Natural killer cell (primary cell): ENCODE measurements at regions not wholly inside any gene's neighbourhood (a gene's known extent, or its start where the extent isn't known, plus 50 kb on each side); places are given as distances from the start of the nearest gene placed in this dataset.

Experiments used
- ATAC-seq, 3 donors: fragments of 150-1000 bp in 2 of 3; fragments of 200-7000 bp in 1 of 3; cut with Tn5 transposase; 1 replicate in 1 of 3; 2 replicates in 2 of 3; pipeline ENCODE4 v1.10.0; 2021; ENCODE audit warnings: mild to moderate bottlenecking in 2 of 3, moderate library complexity in 2 of 3
- DNase-seq, 2 donors: peaks; one replicate each; pipeline versions ENCODE4 v3.0.0 to v3.0.0-alpha.2; 2013 to 2021; ENCODE audit warnings: mixed read lengths in 1 of 2
- H3K27ac ChIP-seq: one replicate; pipeline ENCODE4 v1.5.1; 2013; ENCODE audit warnings: mild to moderate bottlenecking, low read length
- H3K27me3 ChIP-seq: one replicate; pipeline ENCODE4 v1.6.1; 2013; ENCODE audit warnings: low read length; ENCODE audit not compliant: control insufficient read depth, insufficient read depth
- H3K36me3 ChIP-seq: one replicate; pipeline ENCODE4 v1.6.1; 2013; ENCODE audit warnings: low read length; ENCODE audit not compliant: control insufficient read depth, insufficient read depth
- H3K4me1 ChIP-seq: one replicate; pipeline ENCODE4 v1.6.1; 2013; ENCODE audit warnings: low read length; ENCODE audit not compliant: control insufficient read depth, insufficient read depth
- H3K4me3 ChIP-seq: one replicate; pipeline ENCODE4 v1.5.1; 2013; ENCODE audit warnings: low read length
- H3K9me3 ChIP-seq: one replicate; pipeline ENCODE4 v1.6.1; 2013; ENCODE audit warnings: low read length; ENCODE audit not compliant: control insufficient read depth, insufficient read depth
- H3K27ac Mint-ChIP-seq, 2 donors: one replicate each; pipeline ENCODE4 v1.8.0; 2022; ENCODE audit warnings: mild to moderate bottlenecking in 2 of 2, mixed read lengths in 2 of 2, moderate library complexity in 1 of 2
- H3K27me3 Mint-ChIP-seq, 2 donors: one replicate each; pipeline ENCODE4 v1.8.0; 2022; ENCODE audit warnings: low read depth in 2 of 2, mixed read lengths in 2 of 2
- H3K36me3 Mint-ChIP-seq: one replicate; pipeline ENCODE4 v1.8.0; 2022; ENCODE audit warnings: mixed read lengths
- H3K4me1 Mint-ChIP-seq, 2 donors: one replicate each; pipeline ENCODE4 v1.8.0; 2022; ENCODE audit warnings: mixed read lengths in 2 of 2
- H3K4me3 Mint-ChIP-seq: one replicate; pipeline ENCODE4 v1.8.0; 2022; ENCODE audit warnings: mild to moderate bottlenecking, moderate library complexity, mixed read lengths
- H3K9me3 Mint-ChIP-seq, 2 donors: one replicate each; pipeline ENCODE4 v1.8.0; 2022; ENCODE audit warnings: mixed read lengths in 2 of 2
- CTCF ChIP-seq: fragments of 200-600 bp; IDR thresholded peaks from one replicate; pipeline ENCODE4 v1.8.0; 2022; ENCODE audit warnings: antibody characterized with exemption
- WGBS: methylation state at CpG from one replicate; pipeline ENCODE4 v1.1.7; 2013; ENCODE audit warnings: missing lambda C conversion rate; ENCODE audit not compliant: insufficient coverage; 5-methylcytosine and 5-hydroxymethylcytosine counted together
- intact Hi-C: fragments of 100-400 bp; cut with micrococcal nuclease; formaldehyde crosslinking; loops from one replicate; pipeline ENCODE4 v1.14.2; 2022

GRCh38 chr10:52952391-52953055 is 179.9 kb upstream of the MBL2 start:
- Mint-ChIP-seq H3K4me3 (no peak overlapping the region), H3K27ac (no peak overlapping the region), H3K27me3 (no peaks in the 10 kb centered on the region), H3K4me1 (no peaks in the 10 kb centered on the region), H3K36me3 (no peaks in the 10 kb centered on the region), H3K9me3 (peaks cover 2 to 5% of the 10 kb centered on the region in 2 donors)
- DNase-seq (no peak), ATAC-seq (no peak)
- H3K27ac ChIP-seq: no peak overlapping the region
- no peaks in the 10 kb centered on the region for H3K4me1 ChIP-seq
- no peak overlapping the region for H3K4me3 ChIP-seq
- intact Hi-C loops: no loop called here
- H3K36me3 ChIP-seq: no peaks in the 10 kb centered on the region
- peaks cover 4% of the 10 kb centered on the region for H3K9me3 ChIP-seq
- H3K27me3 ChIP-seq: no peaks in the 10 kb centered on the region
- TF ChIP-seq CTCF: no peak
- WGBS: 85% methylated on average over 9 of the region's 9 CpGs

DNA sequence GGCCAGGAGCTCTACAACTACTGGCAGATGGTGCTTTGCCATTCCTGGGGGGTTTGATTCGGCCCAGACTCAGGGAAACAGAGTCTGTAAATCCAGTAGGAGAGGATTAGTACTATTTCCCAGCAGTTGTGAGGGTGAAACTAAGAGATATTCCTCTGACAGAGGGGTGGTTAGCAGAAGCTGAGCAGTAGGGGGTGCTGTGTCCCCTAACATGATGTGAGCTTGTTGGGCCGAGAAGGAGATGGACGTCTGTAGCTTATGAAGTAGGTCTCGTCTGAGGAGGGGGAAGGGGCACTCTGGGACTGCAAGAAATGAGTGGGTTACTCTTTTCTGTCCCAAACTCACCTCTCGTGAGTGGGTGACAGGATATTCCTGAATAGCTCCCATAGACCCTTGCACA is 179.2 kb upstream of the MBL2 start:
- peaks cover 4% of the 10 kb centered on the region for H3K9me3 ChIP-seq
- DNase-seq (no peak), ATAC-seq (peak in 1 of 3 donors; percentile 32)
- Mint-ChIP-seq H3K4me3 (no peak overlapping the region), H3K9me3 (peaks cover 2 to 5% of the 10 kb centered on the region in 2 donors), H3K27me3 (no peaks in the 10 kb centered on the region), H3K27ac (no peak overlapping the region), H3K4me1 (no peaks in the 10 kb centered on the region), H3K36me3 (no peaks in the 10 kb centered on the region)
- intact Hi-C loops: no loop called here
- H3K4me1 ChIP-seq: no peaks in the 10 kb centered on the region
- WGBS: 20% methylated on average over 5 of the region's 5 CpGs
- H3K36me3 ChIP-seq: no peaks in the 10 kb centered on the region
- no peak overlapping the region for H3K4me3 ChIP-seq
- no peaks in the 10 kb centered on the region for H3K27me3 ChIP-seq
- TF ChIP-seq CTCF: no peak
- no peak overlapping the region for H3K27ac ChIP-seq

DNA sequence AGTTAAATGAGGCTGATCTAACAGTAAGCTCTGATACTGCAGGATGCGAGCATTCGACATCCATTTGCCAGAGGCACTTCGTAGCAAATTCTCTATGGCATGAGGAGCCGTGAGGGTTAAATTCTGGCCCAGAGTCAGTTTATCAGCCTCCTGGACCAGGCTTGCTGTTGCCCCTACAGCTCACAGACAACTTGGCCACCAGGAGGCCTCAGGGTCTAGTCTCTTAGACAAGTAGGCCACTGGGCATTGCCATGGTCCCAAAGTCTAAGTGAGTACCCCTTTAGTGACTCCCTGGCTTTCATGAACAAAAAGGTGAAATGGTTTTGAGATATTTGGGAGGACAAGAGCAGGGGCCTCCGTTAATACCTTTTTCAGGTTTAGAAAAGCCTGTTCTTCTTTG is 178.0 kb upstream of the MBL2 start:
- ATAC-seq (no peak), DNase-seq (no peak)
- peaks cover 4% of the 10 kb centered on the region for H3K9me3 ChIP-seq
- Mint-ChIP-seq H3K27me3 (no peaks in the 10 kb centered on the region), H3K4me3 (no peak overlapping the region), H3K4me1 (no peaks in the 10 kb centered on the region), H3K36me3 (no peaks in the 10 kb centered on the region), H3K9me3 (peaks cover 2 to 5% of the 10 kb centered on the region in 2 donors), H3K27ac (no peak overlapping the region)
- no peaks in the 10 kb centered on the region for H3K4me1 ChIP-seq
- H3K27me3 ChIP-seq: no peaks in the 10 kb centered on the region
- intact Hi-C loops: no loop called here
- WGBS: 90% methylated on average over 5 of the region's 5 CpGs
- H3K27ac ChIP-seq: no peak overlapping the region
- no peak for TF ChIP-seq CTCF
- no peak overlapping the region for H3K4me3 ChIP-seq
- H3K36me3 ChIP-seq: no peaks in the 10 kb centered on the region

GRCh38 chr10:52949899-52950298 is 177.3 kb upstream of the MBL2 start:
- TF ChIP-seq CTCF: no peak
- no peak overlapping the region for H3K4me3 Mint-ChIP-seq
- Histone ChIP-seq H3K4me3 (no peak overlapping the region), H3K9me3 (peaks cover 4% of the 10 kb centered on the region), H3K27me3 (no peaks in the 10 kb centered on the region), H3K4me1 (no peaks in the 10 kb centered on the region), H3K36me3 (no peaks in the 10 kb centered on the region), H3K27ac (no peak overlapping the region)
- H3K4me1 Mint-ChIP-seq: no peaks in the 10 kb centered on the region
- H3K9me3 Mint-ChIP-seq: peaks cover 2 to 5% of the 10 kb centered on the region in 2 donors
- H3K27me3 Mint-ChIP-seq: no peaks in the 10 kb centered on the region
- ATAC-seq (no peak), DNase-seq (no peak)
- 83% methylated on average over 13 of the region's 13 CpGs for WGBS
- H3K36me3 Mint-ChIP-seq: no peaks in the 10 kb centered on the region
- no peak overlapping the region for H3K27ac Mint-ChIP-seq
- intact Hi-C loops: no loop called here
